OCI-M1 (cell line): ENCODE measurements at regions not wholly inside any gene's neighbourhood (a gene's known extent, or its start where the extent isn't known, plus 50 kb on each side); places are given as distances from the start of the nearest gene placed in this dataset.

Experiments used
- DNase-seq: peaks from one replicate; lab custom pipeline; 2025; lab: John Stamatoyannopoulos, UW

- no peak for DNase-seq
Observed at GRCh38 chr5:67299231-67299735, 102.7 kb upstream of the CD180 start.

DNA sequence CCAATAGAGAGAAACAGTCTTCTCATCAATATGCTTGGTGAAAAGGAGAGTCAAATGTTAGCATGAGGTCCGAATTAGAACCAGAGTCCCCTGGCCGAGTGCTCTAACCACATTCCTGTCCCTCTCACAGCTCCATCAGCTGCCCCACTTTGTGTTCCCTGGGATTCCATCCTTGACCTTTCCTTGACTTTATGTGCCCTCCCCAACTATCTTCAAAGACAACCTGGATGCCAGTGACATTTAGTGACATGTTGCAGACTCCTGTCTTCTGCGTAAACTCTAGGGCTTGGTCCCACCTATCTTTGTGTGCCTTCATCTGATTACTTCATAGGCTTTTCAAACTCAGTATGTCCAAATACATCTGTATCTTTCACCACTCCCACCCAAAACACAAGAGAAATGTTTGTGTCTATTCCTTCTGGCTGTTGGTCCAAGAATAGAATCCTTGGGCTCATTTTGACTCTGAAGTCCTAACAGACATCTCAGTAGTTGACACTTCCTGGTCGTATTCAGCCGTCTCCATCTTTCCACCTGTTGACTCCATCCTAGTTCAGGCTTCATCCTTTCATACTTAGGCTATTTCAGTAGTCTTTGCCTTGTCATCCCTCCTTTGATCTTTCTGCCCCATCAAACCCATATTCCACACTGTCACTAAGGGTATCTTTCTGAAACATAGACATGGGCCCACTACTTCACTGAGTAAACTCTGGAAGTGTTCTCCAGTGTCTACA, 101.4 kb upstream of the CD180 start:
- DNase-seq = no peak

- DNase-seq = peak; percentile 6
Observed at GRCh38 chr5:67297376-67297775, 100.8 kb upstream of the CD180 start.

DNA sequence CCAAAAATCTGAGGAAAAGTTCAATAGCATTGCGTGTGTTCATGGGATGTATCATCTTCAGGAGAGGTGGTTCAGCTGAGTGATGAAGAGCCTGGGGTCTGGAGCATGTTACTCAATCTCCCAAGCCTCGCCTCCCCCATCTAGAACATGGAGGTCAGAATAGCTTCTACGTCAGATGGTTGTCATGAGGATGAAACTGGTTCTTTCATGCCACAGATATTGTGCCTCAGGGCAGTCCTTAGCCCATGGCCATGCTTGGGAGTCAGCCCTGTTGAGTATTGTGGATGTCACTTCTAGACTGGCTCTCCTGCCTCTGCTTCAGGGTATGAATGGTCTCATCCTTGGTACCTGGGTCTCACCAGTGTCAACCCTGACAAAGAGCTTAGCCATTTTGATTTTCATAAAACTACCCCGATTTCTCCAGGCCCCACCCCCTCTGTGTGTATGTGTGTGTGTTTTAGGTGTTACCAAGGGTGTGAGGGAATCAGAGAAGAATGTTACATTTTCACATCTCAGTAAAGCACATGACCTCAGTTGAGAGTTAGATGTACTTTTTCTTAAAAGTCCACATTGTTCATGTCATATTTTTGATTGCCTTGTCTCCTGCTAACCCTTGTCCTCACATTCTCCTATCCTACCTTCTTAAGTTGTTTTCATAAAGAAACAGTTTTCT, 97.8 kb upstream of the CD180 start:
- DNase-seq = no peak

GRCh38 chr5:67293226-67293625, 96.6 kb upstream of the CD180 start:
- no peak for DNase-seq

- DNase-seq = no peak
Observed at GRCh38 chr5:67292201-67292940, 95.8 kb upstream of the CD180 start.

DNA sequence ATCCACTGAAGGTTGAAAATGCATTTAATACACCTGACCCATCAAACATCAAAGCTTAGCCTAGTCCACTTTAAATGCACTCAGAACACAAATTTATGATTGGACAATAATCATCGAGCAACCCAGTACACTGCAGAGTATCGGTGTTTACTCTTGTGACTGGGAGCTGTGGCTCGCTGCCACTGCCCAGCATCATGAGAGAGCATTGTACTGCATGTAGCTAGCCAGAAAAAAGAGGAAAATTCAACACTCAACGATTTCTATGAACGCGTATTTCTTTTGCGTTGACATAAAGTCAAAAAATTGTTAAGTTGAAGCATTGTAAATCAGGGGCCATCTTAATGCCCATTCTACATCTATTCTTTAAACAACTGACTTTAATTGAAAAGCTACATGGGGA, 95.1 kb upstream of the CD180 start:
- DNase-seq = no peak

DNA sequence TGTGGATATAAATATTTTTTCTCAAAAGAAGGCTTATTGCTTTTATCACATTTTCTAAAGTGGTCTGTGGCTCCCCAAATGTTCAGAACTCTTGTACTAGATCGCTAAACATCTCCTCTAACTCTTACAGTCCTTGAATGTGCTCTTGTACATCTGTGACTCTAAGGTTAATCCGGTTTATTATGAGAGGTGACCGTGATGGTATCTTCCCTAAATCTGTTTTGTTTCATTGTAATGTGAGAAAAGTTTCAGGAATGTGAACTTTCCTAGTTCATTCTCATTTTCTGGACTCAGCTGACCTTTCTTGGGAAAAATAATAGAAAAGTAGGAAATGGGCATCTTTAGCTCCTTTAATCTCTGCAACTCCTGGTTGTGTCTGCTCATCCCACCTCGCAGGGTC, 94.5 kb upstream of the CD180 start:
- no peak for DNase-seq

GRCh38 chr5:67290655-67291054, 94.1 kb upstream of the CD180 start:
- no peak for DNase-seq

- DNase-seq = no peak
Observed at GRCh38 chr5:67289763-67290521, 93.3 kb upstream of the CD180 start.

DNA sequence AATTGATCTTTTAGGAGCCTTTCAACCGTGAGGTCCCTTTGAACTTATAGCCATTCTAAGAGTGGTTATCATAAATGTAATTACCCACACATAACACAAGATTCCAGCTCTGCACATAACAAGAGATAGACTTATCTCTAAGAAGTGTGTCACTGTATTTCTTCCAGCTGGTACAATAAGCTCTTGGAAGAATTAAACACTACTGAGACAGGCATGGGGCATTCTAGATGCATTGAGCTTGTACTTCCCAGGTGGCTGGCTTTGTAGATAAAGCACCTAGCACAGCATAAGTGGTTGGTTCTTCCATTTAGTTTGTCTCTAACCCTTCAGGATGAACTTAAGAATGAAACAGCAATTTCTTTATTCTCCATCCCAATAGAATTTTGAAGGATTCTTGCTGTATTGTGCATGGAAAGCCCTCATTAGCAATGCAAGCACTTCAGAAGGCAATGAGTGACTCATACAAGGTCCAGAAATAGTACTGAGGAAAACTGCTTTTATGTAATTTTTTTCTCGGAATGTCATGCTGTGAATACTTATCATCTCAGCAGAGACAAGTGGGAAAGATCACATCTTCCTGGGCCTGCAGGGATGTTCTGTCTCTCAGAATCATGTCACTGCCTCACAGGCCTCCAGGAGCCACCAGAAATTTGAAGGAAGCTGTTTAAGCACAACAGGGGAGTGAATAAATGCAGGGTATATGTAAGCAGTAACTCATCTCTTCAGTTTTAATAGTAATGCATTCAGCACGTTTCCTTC, 91.1 kb upstream of the CD180 start:
- DNase-seq = no peak

- DNase-seq = no peak
Observed at GRCh38 chr5:67286006-67286405, 89.4 kb upstream of the CD180 start.

- no peak for DNase-seq
Observed at GRCh38 chr5:67283988-67284487, 87.4 kb upstream of the CD180 start.

- DNase-seq = no peak
Observed at GRCh38 chr5:67283275-67283987, 86.8 kb upstream of the CD180 start.

DNA sequence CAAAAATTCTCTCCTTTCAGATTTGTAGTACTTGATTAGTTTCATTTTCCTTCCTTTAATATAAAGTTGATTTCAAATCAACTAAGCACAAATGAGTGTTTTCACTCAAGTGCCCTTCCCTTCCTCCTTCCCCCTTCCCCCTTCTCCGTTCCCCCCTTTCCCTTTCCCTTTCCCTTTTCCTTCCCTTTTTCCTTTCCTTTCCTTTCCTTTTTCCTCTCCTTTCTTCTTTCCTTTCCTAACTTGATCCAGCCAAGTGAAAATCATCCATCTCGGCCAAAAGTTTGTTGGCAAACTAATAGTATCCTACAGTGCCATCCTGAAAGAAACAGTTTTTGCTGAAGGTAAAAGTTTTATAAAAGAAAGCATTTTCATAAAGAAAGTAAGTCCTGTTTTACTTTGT, 85.3 kb upstream of the CD180 start:
- DNase-seq = no peak

DNA sequence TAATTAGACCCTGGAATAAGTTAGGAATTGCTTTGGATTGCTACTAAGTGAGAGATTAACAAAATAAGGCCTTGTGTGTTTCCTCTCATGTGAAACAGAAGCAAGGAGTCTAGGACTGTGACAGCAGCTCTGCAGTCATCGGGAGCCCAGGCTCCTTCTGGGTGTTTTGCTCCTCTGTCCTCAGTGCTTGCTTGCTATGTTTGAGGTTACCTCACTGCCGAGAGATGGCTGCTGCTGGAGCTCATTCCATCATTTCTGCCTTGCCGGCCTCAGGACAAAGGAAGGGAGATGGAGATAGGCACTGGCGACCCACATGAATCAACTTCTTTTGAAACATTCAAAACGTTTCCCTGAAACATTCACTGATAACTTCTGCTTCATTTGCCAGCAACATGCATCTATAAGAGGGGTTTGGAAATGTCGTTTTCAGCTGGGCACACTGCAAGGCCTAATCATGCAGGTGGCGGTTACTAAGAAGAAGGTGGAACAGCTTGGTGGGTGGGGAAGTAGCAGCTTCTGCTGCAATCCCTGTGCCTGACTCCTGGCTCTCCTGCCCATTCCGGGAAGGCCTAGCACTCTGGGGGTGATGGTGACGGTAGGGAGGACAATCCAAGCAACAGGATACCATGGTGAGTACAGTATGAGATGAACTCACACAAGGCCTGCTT, 77.2 kb upstream of the CD180 start:
- no peak for DNase-seq

DNA sequence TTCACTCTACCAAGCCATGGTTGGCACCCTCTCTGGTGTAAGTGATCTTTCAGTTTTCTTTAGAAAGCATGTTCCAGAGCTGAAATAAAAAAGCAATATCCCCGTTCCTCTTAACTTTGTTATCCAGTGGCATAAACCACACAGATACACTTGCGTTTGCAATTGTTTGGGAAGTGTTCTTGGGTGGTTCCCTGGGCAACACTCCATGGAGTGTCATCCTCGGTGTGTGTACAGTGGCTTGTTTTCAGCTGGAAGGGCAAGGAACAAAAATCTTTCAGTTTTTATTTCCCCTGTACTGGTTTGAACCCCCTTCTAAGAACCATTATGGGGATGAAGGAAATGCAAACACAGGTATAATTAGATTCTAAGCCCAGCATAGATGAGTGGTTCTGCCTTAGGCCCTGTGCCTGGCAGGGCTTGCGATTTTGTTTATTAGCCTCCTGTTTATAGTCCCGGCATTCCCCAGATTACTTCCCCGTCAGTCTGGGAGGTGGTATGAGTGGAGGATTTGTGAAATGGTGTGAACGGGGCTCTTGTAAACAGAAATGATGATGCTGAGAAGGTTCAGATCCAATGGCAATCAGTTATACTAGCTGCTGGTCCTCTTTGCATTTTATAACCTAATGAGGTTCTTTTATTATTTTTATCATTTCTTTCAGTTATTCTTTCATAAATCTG, 76.0 kb upstream of the CD180 start:
- DNase-seq = no peak

GRCh38 chr5:67268231-67269021, 71.8 kb upstream of the CD180 start:
- DNase-seq = no peak
